ENCODE measurements at regions not wholly inside any gene's neighbourhood (a gene's known extent, or its start where the extent isn't known, plus 50 kb on each side); places are given as distances from the start of the nearest gene placed in this dataset.
A peak's percentile ranks its signal among the peaks of the same experiment; 100 is the strongest.
"Not testable (repeated sequence)": the region's sequence is repeated elsewhere in the genome, so short reads cannot be mapped to it uniquely, and the experiment has no call there.

DNA sequence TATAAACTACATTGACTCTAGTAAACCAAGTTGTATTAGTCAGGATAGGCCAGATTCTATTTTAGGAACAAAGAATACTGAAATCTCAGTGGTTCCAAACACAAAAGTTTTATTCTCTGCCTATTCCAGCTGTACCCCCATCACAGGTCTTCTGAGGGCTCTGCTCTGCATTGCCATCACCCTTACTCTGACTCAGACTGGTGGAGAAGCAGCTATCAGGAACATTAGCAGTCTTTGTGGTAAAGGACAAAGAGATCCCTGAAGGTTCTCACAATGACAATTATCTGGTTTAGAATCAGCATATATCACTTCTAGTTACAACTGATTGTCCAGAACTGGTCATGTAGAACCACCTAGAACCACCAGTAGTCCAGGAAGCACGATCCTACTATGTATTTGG is 251.1 kb downstream of the GLUD2 start:
- no peak for DNase-seq (ENCODE audit: low spot score)

GRCh38 chrX:121301356-121301755 is 253.9 kb downstream of the GLUD2 start:
- no peak for DNase-seq (ENCODE audit: low spot score)

GRCh38 chrX:121301822-121302221 is 254.4 kb downstream of the GLUD2 start:
- DNase-seq (ENCODE audit: low spot score): no peak

DNA sequence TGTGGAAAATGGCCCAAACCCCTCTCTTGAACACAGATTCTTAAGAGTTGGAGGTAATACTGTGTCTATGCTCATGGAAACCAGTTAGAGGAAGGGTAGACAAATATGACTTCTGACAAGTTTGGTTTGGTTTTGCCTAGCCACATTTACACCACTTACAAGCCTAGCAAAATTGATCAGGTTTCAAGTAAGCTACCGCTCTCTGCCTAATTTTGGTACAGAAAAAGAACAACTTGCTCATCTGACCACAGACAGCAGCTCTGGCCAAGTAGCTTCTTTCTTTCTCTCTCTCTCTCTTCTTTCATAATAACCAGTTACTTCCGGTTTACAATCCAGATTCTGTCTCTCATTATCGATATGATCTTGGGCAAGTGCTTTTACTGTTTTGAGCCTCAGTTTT is 260.0 kb downstream of the GLUD2 start:
- no peak for DNase-seq (ENCODE audit: low spot score)

- DNase-seq (ENCODE audit: low spot score): peak; percentile 10
Observed at GRCh38 chrX:121308276-121308805, 260.9 kb downstream of the GLUD2 start.

- DNase-seq (ENCODE audit: low spot score): no peak
Observed at GRCh38 chrX:121310820-121311219, 263.4 kb downstream of the GLUD2 start.

- no peak for DNase-seq (ENCODE audit: low spot score)
Observed at GRCh38 chrX:121320441-121320840, 273.0 kb downstream of the GLUD2 start.

DNA sequence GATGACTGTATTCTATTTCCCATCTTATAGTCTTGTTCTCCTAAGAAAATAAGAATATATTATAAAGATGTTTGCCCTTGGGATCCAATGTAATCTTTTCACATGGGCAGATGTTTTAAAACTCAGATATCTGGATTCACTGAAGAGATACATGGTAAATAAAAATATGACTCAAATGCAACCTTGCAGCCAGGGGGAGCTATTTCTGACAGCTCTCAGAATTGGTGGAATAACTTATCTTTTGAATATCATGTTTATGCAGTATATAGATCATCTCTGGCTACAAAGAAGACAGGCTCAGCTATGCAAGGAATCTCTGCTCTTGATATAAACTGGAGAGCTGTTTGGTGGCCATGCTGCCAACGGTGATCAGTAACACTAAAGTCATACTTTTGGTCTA is 274.7 kb downstream of the GLUD2 start:
- DNase-seq (ENCODE audit: low spot score): no peak

- no peak for DNase-seq (ENCODE audit: low spot score)
Observed at GRCh38 chrX:121323337-121323736, 275.9 kb downstream of the GLUD2 start.

GRCh38 chrX:121333942-121334341 is 286.5 kb downstream of the GLUD2 start:
- no peak for DNase-seq (ENCODE audit: low spot score)

GRCh38 chrX:121336831-121337421 is 289.5 kb downstream of the GLUD2 start:
- no peak for DNase-seq (ENCODE audit: low spot score)

DNA sequence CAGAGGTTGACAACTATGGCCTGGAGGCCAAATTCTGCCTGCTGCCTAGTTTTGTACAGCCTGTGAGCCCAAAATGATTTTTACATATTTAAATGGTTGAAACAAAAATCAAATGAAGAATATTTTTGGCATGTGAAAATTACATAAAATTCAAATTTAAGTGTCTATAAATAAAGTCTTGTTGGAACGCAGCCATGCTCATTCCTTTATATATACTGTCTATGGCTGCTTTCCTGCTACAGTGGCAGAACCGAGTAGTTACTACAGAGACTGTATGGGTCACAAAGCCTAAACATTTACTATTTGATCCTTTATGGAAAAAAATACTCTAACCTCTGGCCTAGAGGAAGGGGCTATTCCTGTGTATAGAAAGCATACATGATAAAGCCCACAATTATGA is 290.4 kb downstream of the GLUD2 start:
- no peak for DNase-seq (ENCODE audit: low spot score)

- DNase-seq (ENCODE audit: low spot score): no peak
Observed at GRCh38 chrX:121349263-121349662, 301.9 kb downstream of the GLUD2 start.

- DNase-seq (ENCODE audit: low spot score): no peak
Observed at GRCh38 chrX:121356139-121356849, 308.9 kb downstream of the GLUD2 start.

DNA sequence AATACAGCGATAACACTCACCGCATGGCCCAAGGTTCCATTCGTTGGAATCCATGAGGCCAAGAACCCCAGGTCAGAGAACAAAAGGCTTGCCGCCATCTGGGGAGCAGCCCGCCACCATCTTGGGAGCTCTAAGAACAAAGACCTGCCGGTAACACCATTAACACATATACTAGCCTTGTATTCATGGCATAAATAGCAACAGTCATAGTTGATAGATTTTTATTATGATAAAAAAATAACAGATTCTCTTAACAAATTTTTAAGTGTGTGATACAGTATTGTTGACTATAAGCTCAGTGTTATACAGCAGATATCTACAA is 309.4 kb downstream of the GLUD2 start:
- DNase-seq (ENCODE audit: low spot score): no peak

DNA sequence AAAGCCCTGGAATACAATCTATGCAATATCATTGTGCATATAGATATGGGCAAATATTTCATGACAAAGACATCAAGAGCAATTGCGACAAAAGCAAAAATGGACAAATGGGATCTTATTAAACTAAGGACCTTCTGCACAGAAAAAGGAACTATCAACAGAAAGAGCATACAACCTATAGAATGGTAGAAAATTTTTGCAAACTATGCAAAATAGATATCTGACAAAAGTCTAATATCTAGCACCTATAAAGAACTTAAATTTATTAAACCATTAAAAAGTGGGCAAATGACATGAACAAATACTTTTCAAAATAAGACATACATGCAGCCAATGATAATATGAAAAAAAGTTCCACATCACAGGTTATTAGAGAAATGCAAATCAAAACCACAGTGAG is 312.9 kb downstream of the GLUD2 start:
- DNase-seq (ENCODE audit: low spot score): no peak

DNA sequence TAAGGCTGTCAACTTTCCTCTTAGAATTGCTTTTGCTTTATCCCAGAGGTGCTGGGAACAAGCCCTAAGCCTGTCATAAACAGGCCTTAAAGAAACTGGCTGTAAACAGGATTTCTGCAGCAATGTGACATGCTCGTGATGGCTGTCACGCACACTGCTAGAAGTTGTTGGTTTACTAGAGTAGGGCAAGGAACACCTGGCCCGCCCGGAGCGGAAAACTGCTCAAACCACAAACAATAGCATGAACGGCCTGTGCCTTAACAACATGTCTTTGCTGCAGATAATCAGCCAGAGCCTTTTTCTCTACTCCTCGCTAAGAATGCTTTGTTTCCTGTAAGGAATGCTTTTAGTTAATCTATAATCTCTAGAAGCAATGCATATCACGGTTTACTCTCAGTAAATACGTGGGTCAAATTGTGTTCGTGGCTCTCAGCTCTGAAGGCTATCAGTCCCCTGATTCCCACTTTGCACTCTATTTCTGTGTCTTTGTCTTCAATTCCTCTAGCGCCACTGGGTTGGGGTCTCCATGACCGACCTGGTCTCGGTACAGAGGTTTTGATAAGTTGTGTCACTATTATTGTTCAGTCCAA is 318.3 kb downstream of the GLUD2 start:
- DNase-seq (ENCODE audit: low spot score): no peak

GRCh38 chrX:121374471-121374870 is 327.1 kb downstream of the GLUD2 start:
- DNase-seq (ENCODE audit: low spot score): no peak

GRCh38 chrX:121381915-121382314 is 334.5 kb downstream of the GLUD2 start:
- DNase-seq (ENCODE audit: low spot score): not testable (repeated sequence)

- DNase-seq (ENCODE audit: low spot score): no peak
Observed at GRCh38 chrX:121389976-121390714, 342.7 kb downstream of the GLUD2 start.

DNA sequence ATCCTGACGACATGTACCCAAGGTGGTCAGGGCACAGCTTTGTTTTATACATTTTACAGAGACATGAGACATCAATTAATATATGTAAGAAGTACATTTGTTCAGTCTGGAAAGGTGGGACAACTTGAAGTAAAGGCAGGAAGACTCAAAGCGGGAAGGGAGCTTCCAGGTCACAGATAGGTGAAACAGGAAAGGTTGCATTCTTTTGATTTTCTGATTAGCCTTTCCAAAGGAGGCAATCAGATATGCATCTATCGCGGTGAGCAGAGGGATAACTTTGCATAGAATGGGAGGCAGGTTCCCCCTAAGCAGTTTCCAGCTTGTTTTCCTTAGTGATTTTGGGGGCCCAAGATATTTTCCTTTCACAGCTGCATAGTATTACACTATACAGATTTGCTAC is 358.4 kb downstream of the GLUD2 start:
- no peak for DNase-seq (ENCODE audit: low spot score)

DNA sequence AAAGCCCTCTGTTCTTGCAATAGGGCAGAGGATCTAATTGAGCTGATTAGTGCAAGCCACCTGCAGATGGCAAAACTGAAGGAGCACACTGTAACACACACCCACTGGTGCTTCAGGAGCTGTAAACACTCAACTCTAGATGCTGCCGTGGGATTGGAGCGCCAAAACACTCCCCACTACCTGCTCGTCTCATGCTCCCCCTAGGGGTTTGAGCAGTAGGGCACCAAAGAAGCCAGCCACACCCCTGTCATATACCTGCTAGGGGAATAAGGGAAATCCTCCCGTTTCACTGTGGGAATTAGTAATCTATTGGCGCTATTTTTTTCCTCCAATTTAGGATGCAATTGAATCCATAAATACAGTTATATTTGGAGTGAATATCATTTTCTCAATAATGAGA is 360.2 kb downstream of the GLUD2 start:
- no peak for DNase-seq (ENCODE audit: low spot score)

GRCh38 chrX:121431514-121431913 is 384.1 kb downstream of the GLUD2 start:
- not testable (repeated sequence) for DNase-seq (ENCODE audit: low spot score)
